Activated CD8-positive, alpha-beta memory T cell treated with anti-CD3 and anti-CD28 coated beads, Interleukin-2, amount 50 U/mL, for 1 hour (primary cell): ENCODE measurements at regions not wholly inside any gene's neighbourhood (a gene's known extent, or its start where the extent isn't known, plus 50 kb on each side); places are given as distances from the start of the nearest gene placed in this dataset.

Experiments used
- DNase-seq: peaks from one replicate; pipeline ENCODE4 v3.0.0-alpha.2; 2020; ENCODE audit errors: extremely low read depth

- no peak for DNase-seq
Measured at GRCh38 chr1:48054232-48054631, 57.0 kb upstream of the TRABD2B start.

- no peak for DNase-seq
Measured at GRCh38 chr1:48052923-48053291, 55.7 kb upstream of the TRABD2B start.

GRCh38 chr1:48051466-48052126, 54.4 kb upstream of the TRABD2B start:
- DNase-seq: no peak

GRCh38 chr1:48049823-48050535, 52.8 kb upstream of the TRABD2B start:
- DNase-seq: no peak

GRCh38 chr1:48048980-48049379, 51.8 kb upstream of the TRABD2B start:
- DNase-seq: no peak

GRCh38 chr1:48048064-48048463, 50.9 kb upstream of the TRABD2B start:
- no peak for DNase-seq

- DNase-seq: no peak
Measured at GRCh38 chr1:48047116-48047515, 49.9 kb upstream of the TRABD2B start.
